OCI-LY3 (cell line): ENCODE measurements at regions not wholly inside any gene's neighbourhood (a gene's known extent, or its start where the extent isn't known, plus 50 kb on each side); places are given as distances from the start of the nearest gene placed in this dataset.
"Not testable (repeated sequence)": the region's sequence is repeated elsewhere in the genome, so short reads cannot be mapped to it uniquely, and the experiment has no call there.

Experiments used
- EZH2phosphoT487 ChIP-seq: fragments of 200-600 bp; shearing (Covaris generic); IDR thresholded peaks from 2 replicates; pipeline ENCODE4 v1.6.1; 2018; ENCODE audit warnings: antibody characterized with exemption, mixed run types, low read depth
- TF ChIP-seq, protein P1 (sequence below): fragments of 200-600, 300-600 bp; sonication (generic); IDR thresholded peaks from 2 replicates; pipeline ENCODE4 v1.5.1; 2014; ENCODE audit warnings: antibody characterized with exemption, low read length, low read depth

DNA sequence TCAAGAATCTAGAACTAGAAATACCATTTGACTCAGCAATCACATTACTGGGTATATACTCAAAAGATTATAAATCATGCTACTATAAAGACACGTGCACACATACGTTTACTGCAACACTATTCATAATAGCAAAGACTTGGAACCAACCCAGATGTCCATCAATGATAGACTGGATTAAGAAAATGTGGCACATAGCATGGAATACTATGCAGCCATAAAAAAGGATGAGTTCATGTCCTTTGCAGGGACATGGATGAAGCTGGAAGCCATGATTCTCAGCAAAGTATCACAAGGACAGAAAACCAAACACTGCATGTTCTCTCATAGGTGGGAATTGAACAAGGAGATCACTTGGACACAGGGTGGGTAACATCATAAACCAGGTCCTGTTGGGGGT is 185.3 kb upstream of the ZNF322 start:
- TF ChIP-seq, protein P1, sequence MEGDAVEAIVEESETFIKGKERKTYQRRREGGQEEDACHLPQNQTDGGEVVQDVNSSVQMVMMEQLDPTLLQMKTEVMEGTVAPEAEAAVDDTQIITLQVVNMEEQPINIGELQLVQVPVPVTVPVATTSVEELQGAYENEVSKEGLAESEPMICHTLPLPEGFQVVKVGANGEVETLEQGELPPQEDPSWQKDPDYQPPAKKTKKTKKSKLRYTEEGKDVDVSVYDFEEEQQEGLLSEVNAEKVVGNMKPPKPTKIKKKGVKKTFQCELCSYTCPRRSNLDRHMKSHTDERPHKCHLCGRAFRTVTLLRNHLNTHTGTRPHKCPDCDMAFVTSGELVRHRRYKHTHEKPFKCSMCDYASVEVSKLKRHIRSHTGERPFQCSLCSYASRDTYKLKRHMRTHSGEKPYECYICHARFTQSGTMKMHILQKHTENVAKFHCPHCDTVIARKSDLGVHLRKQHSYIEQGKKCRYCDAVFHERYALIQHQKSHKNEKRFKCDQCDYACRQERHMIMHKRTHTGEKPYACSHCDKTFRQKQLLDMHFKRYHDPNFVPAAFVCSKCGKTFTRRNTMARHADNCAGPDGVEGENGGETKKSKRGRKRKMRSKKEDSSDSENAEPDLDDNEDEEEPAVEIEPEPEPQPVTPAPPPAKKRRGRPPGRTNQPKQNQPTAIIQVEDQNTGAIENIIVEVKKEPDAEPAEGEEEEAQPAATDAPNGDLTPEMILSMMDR = not testable (repeated sequence)
- TF ChIP-seq EZH2phosphoT487 = not testable (repeated sequence)
